NCI-H748 (cell line): ENCODE measurements at regions not wholly inside any gene's neighbourhood (a gene's known extent, or its start where the extent isn't known, plus 50 kb on each side); places are given as distances from the start of the nearest gene placed in this dataset.
"Not testable (repeated sequence)": the region's sequence is repeated elsewhere in the genome, so short reads cannot be mapped to it uniquely, and the experiment has no call there.

Experiments used
- DNase-seq: peaks from one replicate; lab custom pipeline; 2025; ENCODE audit not compliant: unreplicated experiment; lab: John Stamatoyannopoulos, UW

- no peak for DNase-seq
Observed at GRCh38 chr6:155887421-155887820, 431.8 kb upstream of the NOX3 start.

- no peak for DNase-seq
Observed at GRCh38 chr6:155883741-155884140, 428.1 kb upstream of the NOX3 start.

GRCh38 chr6:155883334-155883731 is 427.7 kb upstream of the NOX3 start:
- no peak for DNase-seq

GRCh38 chr6:155882527-155883333 is 427.1 kb upstream of the NOX3 start:
- DNase-seq, result no peak

- no peak for DNase-seq
Observed at GRCh38 chr6:155881826-155882526, 426.3 kb upstream of the NOX3 start.

- DNase-seq, result no peak
Observed at GRCh38 chr6:155880900-155881299, 425.3 kb upstream of the NOX3 start.

GRCh38 chr6:155872961-155873360 is 417.3 kb upstream of the NOX3 start:
- DNase-seq, result no peak

GRCh38 chr6:155867682-155868081 is 412.0 kb upstream of the NOX3 start:
- DNase-seq, result no peak

- not testable (repeated sequence) for DNase-seq
Observed at GRCh38 chr6:155866676-155867390, 411.2 kb upstream of the NOX3 start.

GRCh38 chr6:155861821-155862220 is 406.2 kb upstream of the NOX3 start:
- DNase-seq, result no peak

GRCh38 chr6:155858906-155859305 is 403.3 kb upstream of the NOX3 start:
- not testable (repeated sequence) for DNase-seq

- peak; percentile 6 for DNase-seq
Observed at GRCh38 chr6:155854787-155855186, 399.1 kb upstream of the NOX3 start.

GRCh38 chr6:155853011-155853410 is 397.4 kb upstream of the NOX3 start:
- no peak for DNase-seq

- no peak for DNase-seq
Observed at GRCh38 chr6:155850408-155850841, 394.8 kb upstream of the NOX3 start.

- DNase-seq, result no peak
Observed at GRCh38 chr6:155847711-155848110, 392.1 kb upstream of the NOX3 start.

- DNase-seq, result no peak
Observed at GRCh38 chr6:155837474-155837873, 381.8 kb upstream of the NOX3 start.

- peak; percentile 9 for DNase-seq
Observed at GRCh38 chr6:155832596-155832995, 377.0 kb upstream of the NOX3 start.

- DNase-seq, result no peak
Observed at GRCh38 chr6:155830531-155830930, 374.9 kb upstream of the NOX3 start.

- DNase-seq, result no peak
Observed at GRCh38 chr6:155829646-155830045, 374.0 kb upstream of the NOX3 start.

- no peak for DNase-seq
Observed at GRCh38 chr6:155828989-155829388, 373.4 kb upstream of the NOX3 start.

- DNase-seq, result no peak
Observed at GRCh38 chr6:155818698-155819097, 363.1 kb upstream of the NOX3 start.

GRCh38 chr6:155813548-155813947 is 357.9 kb upstream of the NOX3 start:
- DNase-seq, result no peak
